ENCODE measurements at regions not wholly inside any gene's neighbourhood (a gene's known extent, or its start where the extent isn't known, plus 50 kb on each side); places are given as distances from the start of the nearest gene placed in this dataset.

- no peak for TF ChIP-seq TAF1 (IDR thresholded peaks at IDR 0.05; ENCODE audit: borderline replicate concordance, insufficient read depth, low read length)
- no peak for TF ChIP-seq POLR2AphosphoS5 (IDR thresholded peaks at IDR 0.05; ENCODE audit: low read depth, low read length)
- no peak for TF ChIP-seq FOXP2 (optimal IDR thresholded peaks at IDR 0.05; ENCODE audit: borderline replicate concordance, extremely low read depth, extremely low read length, insufficient read depth)
- TF ChIP-seq, protein P1, sequence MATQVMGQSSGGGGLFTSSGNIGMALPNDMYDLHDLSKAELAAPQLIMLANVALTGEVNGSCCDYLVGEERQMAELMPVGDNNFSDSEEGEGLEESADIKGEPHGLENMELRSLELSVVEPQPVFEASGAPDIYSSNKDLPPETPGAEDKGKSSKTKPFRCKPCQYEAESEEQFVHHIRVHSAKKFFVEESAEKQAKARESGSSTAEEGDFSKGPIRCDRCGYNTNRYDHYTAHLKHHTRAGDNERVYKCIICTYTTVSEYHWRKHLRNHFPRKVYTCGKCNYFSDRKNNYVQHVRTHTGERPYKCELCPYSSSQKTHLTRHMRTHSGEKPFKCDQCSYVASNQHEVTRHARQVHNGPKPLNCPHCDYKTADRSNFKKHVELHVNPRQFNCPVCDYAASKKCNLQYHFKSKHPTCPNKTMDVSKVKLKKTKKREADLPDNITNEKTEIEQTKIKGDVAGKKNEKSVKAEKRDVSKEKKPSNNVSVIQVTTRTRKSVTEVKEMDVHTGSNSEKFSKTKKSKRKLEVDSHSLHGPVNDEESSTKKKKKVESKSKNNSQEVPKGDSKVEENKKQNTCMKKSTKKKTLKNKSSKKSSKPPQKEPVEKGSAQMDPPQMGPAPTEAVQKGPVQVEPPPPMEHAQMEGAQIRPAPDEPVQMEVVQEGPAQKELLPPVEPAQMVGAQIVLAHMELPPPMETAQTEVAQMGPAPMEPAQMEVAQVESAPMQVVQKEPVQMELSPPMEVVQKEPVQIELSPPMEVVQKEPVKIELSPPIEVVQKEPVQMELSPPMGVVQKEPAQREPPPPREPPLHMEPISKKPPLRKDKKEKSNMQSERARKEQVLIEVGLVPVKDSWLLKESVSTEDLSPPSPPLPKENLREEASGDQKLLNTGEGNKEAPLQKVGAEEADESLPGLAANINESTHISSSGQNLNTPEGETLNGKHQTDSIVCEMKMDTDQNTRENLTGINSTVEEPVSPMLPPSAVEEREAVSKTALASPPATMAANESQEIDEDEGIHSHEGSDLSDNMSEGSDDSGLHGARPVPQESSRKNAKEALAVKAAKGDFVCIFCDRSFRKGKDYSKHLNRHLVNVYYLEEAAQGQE (IDR thresholded peaks at IDR 0.05; ENCODE audit: insufficient read depth in 1 of 2, low read depth in 2 of 2, low read length in 2 of 2) = no peak
- no peak for TF ChIP-seq SIN3A (IDR thresholded peaks at IDR 0.05; ENCODE audit: borderline replicate concordance, insufficient read depth, low read length)
These were observed 338.6 kb upstream of the PLET1 start for GRCh38 chr11:112599265-112599664.

DNA sequence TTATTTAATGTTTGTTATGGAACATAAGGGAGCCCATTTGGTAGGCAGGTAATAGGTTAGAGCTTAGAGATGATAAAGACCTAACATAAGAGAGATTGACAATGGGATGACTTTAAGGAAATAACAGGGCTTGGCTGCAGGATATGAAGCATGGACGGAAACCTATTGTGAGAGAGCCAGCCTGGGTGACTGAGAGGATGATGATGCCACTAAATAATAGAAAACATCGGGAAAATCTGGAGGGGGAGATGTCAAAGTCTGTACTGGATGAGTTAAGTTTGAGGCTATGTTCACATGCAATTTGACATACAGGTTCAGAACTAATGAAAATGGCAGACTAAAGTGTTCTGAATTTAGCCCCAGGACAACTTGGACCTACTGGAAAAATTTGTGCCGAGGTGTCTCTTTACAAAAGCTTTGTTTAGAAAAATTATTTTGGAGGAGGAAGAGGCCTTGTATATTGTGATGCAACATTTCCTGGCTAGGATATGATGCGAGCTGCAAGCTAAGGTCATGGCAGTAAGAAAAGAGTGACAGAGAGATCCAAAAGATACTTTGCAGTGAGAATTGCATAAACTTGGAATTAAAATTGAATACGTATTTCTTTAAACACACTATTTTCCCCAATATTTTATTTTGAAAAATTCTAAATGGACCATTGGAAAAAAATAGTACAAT lies 339.3 kb upstream of the PLET1 start:
- TF ChIP-seq FOXP2 (optimal IDR thresholded peaks at IDR 0.05; ENCODE audit: borderline replicate concordance, extremely low read depth, extremely low read length, insufficient read depth) (no peak), POLR2AphosphoS5 (IDR thresholded peaks at IDR 0.05; ENCODE audit: low read depth, low read length) (no peak), SIN3A (IDR thresholded peaks at IDR 0.05; ENCODE audit: borderline replicate concordance, insufficient read depth, low read length) (no peak), TAF1 (IDR thresholded peaks at IDR 0.05; ENCODE audit: borderline replicate concordance, insufficient read depth, low read length) (no peak)
- TF ChIP-seq, protein P1 (IDR thresholded peaks at IDR 0.05; ENCODE audit: insufficient read depth in 1 of 2, low read depth in 2 of 2, low read length in 2 of 2) = no peak

DNA sequence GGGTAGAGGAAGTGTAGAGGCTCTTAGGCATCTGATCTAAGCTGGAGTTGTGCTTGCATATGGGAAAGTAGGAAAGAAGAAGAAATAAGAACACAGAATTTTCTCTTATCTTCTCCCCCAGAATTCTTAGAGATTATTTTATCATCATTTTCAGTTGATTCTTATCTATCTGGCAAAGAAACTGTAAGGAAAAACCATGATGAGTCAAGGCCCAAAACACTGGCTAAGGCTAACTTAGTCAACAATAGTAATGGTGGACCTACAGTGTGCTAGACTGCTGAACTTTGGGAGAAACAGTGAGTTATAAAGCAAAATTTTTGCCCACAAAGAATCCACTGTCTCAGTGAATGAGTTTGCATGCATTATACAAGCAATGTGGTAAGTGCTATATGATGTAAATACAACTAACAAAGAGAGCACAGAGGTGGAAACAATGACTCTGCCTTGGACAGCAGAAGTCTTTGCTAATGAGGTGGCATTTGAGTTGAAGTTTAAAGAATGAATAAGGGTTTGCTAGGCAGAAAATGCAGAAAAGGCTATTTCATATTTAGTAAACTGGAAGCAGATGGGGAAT lies 344.5 kb upstream of the PLET1 start:
- TF ChIP-seq SIN3A (IDR thresholded peaks at IDR 0.05; ENCODE audit: borderline replicate concordance, insufficient read depth, low read length) (no peak), FOXP2 (optimal IDR thresholded peaks at IDR 0.05; ENCODE audit: borderline replicate concordance, extremely low read depth, extremely low read length, insufficient read depth) (no peak), TAF1 (IDR thresholded peaks at IDR 0.05; ENCODE audit: borderline replicate concordance, insufficient read depth, low read length) (no peak), POLR2AphosphoS5 (IDR thresholded peaks at IDR 0.05; ENCODE audit: low read depth, low read length) (no peak)
- TF ChIP-seq, protein P1 (IDR thresholded peaks at IDR 0.05; ENCODE audit: insufficient read depth in 1 of 2, low read depth in 2 of 2, low read length in 2 of 2) = no peak

GRCh38 chr11:112606656-112607055 lies 346.0 kb upstream of the PLET1 start:
- TF ChIP-seq TAF1 (IDR thresholded peaks at IDR 0.05; ENCODE audit: borderline replicate concordance, insufficient read depth, low read length) (no peak), POLR2AphosphoS5 (IDR thresholded peaks at IDR 0.05; ENCODE audit: low read depth, low read length) (no peak), FOXP2 (optimal IDR thresholded peaks at IDR 0.05; ENCODE audit: borderline replicate concordance, extremely low read depth, extremely low read length, insufficient read depth) (no peak), SIN3A (IDR thresholded peaks at IDR 0.05; ENCODE audit: borderline replicate concordance, insufficient read depth, low read length) (no peak)
- TF ChIP-seq, protein P1 (IDR thresholded peaks at IDR 0.05; ENCODE audit: insufficient read depth in 1 of 2, low read depth in 2 of 2, low read length in 2 of 2) = no peak
